Adrenal gland (tissue), 5 donors: ENCODE measurements at regions not wholly inside any gene's neighbourhood (a gene's known extent, or its start where the extent isn't known, plus 50 kb on each side); places are given as distances from the start of the nearest gene placed in this dataset.

Experiments used
- CTCF ChIP-seq, 6 experiments: fragments of 450-650 bp in 4 of 6; fragments of 200-600 bp in 2 of 6; sonication (generic) in 1 of 6; IDR thresholded peaks; 1 replicate in 5 of 6; 2 replicates in 1 of 6; pipeline versions ENCODE4 v1.5.1 to v1.8.0; 2016 to 2021; ENCODE audit warnings: antibody characterized with exemption in 6 of 6, mild to moderate bottlenecking in 2 of 6, moderate library complexity in 1 of 6
- POLR2A ChIP-seq, 2 donors: fragments of 450-650 bp; IDR thresholded peaks; one replicate each; pipeline ENCODE4 v1.6.1; 2017; ENCODE audit warnings: antibody characterized with exemption in 2 of 2, mild to moderate bottlenecking in 2 of 2, moderate library complexity in 1 of 2
- donor health status: DM: no; HTN: no; CAD: no.

- TF ChIP-seq CTCF (IDR thresholded peaks at IDR 0.05) (no peak), POLR2A (IDR thresholded peaks at IDR 0.05) (no peak)
Observed at GRCh38 chr18:44197832-44198611, 482.7 kb upstream of the SETBP1 start.
